NOMO-1 treated with dmso at 0.1 percent for 144 hours (cell line): ENCODE measurements at regions not wholly inside any gene's neighbourhood (a gene's known extent, or its start where the extent isn't known, plus 50 kb on each side); places are given as distances from the start of the nearest gene placed in this dataset.

ENCODE experiments used
- DNase-seq: peaks from one replicate; lab custom pipeline; 2025; ENCODE audit not compliant: unreplicated experiment; lab: John Stamatoyannopoulos, UW

DNA sequence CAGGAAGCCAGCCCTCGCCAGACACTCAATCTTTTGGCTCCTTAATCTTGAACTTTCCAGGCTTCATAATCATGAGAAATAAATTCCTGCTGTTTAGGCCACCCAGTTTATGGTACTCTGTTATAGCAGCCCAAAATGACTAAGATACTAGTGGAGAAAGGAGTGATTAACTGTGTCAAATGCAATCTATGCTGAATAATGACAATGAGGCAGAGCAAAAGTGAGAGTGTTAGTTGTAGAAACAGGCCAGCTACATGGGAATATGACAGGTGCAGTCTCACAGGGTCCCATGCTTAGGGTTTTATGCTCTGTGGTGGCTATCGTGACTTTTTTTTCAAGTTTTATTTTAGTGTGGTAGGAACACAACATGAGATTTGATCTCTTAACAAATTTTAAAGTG is 888.8 kb downstream of the TTLL7 start:
- DNase-seq, result no peak

GRCh38 chr1:83109692-83110091 is 889.2 kb downstream of the TTLL7 start:
- DNase-seq, result no peak

DNA sequence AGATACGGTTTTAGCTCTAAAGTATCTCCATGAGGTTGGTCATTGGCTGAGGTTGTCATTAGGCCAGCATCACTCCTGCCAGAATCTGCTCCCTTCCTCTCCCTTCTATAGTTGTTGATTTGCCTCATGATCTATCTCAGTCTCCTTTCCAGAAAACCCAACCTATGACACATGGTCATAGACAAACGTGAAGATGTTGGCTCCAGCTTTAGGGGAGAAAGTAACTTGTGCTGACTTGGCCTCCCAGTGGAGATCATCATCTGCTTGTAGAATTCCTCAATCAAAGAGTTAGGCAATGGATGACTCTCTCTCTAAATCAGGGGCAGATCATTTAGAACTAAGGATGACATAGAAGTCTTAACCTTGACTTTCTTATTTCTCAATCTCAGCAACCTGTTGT is 894.4 kb downstream of the TTLL7 start:
- DNase-seq, result no peak

DNA sequence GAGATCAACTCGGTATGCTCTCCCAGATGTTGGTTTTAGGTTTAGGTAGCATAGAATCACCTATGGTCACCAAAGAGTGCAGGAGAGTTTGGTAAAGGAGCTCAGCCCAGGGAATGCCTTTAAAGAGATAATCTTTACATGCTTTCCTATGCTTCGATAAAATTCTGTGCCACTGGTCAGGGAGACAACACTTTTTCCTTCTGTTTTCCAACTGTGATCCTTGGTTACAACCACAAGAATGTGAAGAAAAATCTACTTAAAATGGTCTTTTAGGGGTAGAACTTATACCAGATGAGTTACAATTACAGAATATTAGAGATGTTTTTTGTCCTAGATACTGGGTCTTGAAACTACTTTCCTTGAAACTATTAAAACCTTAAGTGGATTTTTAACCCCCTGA is 895.6 kb downstream of the TTLL7 start:
- DNase-seq, result no peak

DNA sequence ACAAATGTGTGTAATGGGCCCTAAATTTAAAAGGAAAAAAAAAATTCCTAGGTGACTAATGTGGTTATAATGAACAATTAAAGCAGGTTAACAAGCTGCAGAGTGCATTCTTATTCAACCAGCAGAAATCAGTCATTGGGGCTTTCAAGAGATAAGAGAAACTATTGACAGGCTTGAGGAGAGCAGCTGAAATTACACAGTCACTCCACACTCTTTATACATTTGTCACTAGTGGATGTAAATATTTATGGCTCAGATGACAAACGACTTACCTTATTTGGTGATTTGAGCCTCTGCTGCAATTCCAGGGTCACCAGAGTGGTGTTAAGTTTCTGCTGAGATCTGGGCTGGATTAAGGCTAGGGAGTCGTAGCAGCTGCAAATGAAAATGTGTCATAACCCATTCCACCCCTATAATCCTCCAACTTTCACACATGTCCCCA is 896.3 kb downstream of the TTLL7 start:
- no peak for DNase-seq

DNA sequence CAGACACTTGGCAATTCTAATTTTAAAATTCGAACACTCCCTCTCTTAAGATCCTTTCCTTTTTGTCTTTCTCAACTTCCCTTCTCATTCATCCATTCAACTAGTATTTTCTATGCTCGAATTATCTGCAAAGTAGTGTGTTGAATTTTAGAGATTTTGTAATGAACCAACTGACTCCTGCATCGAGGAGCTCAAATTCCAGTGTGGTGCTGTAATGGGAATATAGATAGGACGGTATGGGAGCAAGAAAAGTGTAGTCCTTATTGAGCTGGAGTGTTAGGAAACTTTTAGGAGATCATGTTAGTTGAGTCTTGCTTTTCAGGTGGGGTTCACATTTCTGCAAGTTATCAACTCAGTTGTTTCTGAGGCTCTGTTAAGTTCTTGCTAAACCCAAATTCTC is 897.5 kb downstream of the TTLL7 start:
- DNase-seq, result no peak

- DNase-seq, result no peak
These were observed 898.8 kb downstream of the TTLL7 start for GRCh38 chr1:83100133-83100532.

DNA sequence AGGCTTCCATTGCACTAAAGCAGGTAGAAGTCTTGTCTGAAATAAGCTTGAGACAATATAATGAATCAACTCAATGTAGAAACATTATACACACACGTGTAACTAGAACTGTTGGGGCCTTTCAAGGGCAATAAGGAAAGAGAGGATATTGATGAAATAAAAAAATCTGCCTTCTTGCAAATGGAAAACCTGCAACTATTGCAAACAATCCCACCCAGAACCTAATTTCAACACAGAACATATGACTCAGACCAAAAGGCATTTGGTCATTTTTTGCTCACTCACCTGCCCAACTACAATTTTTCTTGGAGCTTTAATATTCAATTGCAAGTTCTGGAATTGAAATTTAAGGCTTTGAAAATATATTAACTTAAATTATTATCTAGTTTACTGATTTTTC is 900.1 kb downstream of the TTLL7 start:
- no peak for DNase-seq

GRCh38 chr1:83098131-83098530 is 900.8 kb downstream of the TTLL7 start:
- no peak for DNase-seq

GRCh38 chr1:83097715-83098114 is 901.2 kb downstream of the TTLL7 start:
- DNase-seq, result no peak

DNA sequence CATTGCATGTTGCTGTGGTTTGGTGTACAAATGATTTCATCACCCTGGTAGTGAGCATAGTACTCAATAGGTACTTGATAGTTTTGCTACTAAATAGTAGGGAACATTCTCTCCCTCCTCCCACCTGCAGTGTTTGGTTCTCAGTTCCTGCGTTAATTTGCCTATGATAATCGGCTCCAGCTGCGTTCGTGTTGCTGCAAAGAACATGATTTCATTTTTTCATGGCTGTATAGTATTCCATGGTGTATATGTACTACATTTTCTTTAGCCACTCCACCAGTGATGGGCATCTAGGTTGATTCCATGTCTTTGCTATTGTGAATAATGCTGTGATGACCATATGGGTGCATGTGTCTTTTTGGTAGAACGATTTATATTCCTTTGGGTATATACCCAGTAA is 903.4 kb downstream of the TTLL7 start:
- no peak for DNase-seq

- DNase-seq, result no peak
These were observed 908.7 kb downstream of the TTLL7 start for GRCh38 chr1:83090195-83090594.

DNA sequence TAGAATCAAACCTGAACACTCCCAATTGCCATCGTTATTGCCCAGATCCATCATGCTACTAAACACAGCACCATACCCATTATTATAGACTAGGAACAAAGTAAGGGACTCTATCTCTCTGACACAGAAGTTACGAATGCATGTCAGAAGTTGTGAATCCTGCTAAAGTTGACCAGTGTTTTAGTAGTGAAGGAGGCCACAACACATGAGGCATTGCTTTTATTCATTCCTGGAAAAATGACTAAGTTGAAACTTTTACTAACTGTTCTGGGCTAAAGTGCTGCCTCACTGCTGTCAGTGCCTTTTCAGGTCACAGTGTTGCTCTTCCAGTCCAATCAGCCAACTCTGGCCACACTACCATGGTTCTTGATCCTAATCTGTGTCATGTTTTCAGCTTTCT is 911.1 kb downstream of the TTLL7 start:
- DNase-seq, result no peak

DNA sequence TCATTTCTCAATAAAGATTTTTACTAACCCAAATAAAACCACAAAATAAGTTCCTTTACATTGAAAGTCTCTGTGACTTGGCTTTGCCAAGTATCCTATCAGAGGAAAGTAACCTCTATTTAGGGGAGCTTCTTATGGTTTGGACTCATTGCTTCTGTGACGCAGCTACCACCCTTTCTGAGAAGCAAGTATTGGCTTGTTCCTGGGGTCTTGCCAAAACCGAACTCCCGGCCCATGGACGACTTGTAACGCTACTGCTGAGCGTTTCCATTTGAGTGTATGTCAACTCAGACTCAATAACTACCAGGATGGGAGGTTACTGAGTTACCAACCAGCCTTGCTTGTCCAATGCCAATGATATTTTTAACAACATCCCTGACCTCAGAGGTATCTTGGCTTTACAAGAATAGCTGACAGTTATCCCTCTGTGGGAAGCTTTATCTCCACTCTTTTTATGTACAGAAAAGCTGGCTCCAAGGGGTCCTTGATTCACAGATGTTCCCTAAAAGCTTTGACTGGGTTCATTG is 911.9 kb downstream of the TTLL7 start:
- no peak for DNase-seq

GRCh38 chr1:83086346-83086745 is 912.6 kb downstream of the TTLL7 start:
- no peak for DNase-seq

- DNase-seq, result no peak
These were observed 915.2 kb downstream of the TTLL7 start for GRCh38 chr1:83083589-83084224.

- no peak for DNase-seq
These were observed 921.5 kb downstream of the TTLL7 start for GRCh38 chr1:83077411-83077810.

DNA sequence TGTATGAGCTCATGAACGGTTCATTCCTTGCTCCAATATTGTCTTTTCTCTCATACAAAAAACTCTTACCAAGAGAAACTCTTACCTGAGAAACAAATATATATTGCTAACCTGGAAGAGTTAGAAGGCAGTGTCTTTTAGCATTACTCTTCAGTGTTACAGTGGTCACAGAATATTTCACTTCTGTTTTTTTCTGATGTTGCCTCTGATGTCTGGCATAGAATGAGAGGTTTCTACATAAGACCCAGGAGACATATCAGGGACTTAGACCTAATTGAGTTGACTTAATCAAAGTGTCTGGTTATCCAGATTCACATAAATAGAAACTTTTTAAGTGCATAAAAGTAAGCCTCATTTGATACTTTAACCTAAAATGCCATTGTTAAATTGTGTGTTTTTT is 923.8 kb downstream of the TTLL7 start:
- DNase-seq, result no peak

- no peak for DNase-seq
These were observed 931.0 kb downstream of the TTLL7 start for GRCh38 chr1:83067954-83068353.

GRCh38 chr1:83065952-83066727 is 932.8 kb downstream of the TTLL7 start:
- no peak for DNase-seq

GRCh38 chr1:83064589-83065242 is 934.2 kb downstream of the TTLL7 start:
- DNase-seq, result no peak
